ENCODE measurements at regions not wholly inside any gene's neighbourhood (a gene's known extent, or its start where the extent isn't known, plus 50 kb on each side); places are given as distances from the start of the nearest gene placed in this dataset.
"Not testable (repeated sequence)": the region's sequence is repeated elsewhere in the genome, so short reads cannot be mapped to it uniquely, and the experiment has no call there.

DNA sequence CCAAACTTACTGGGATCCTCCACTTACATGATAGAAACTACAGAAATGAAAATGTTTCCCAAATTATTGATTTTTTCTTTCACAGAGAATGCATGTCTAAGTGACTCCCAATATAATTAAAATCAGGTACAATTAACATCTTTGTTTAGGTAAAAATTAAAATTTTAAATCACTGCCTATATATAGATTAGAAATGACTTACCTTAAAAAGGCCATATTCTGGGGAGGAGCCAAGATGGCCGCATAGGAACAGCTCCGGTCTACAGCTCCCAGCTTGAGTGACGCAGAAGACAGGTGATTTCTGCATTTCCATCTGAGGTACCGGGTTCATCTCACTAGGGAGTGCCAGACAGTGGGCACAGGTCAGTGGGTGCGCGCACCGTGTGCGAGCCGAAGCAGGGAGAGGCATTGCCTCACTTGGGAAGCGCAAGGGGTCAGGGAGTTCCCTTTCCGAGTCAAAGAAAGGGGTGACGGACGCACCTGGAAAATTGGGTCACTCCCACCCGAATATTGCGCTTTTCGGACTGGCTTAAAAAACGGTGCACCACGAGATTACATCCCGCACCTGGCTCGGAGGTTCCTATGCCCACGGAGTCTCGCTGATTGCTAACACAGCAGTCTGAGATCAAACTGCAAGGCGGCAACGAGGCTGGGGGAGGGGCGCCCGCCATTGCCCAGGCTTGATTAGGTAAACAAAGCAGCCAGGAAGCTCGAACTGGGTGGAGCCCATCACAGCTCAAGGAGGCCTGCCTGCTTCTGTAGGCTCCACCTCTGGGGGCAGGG is 757.9 kb downstream of the C4orf33 start:
- FAIRE-seq; DNase-seq (ENCODE audit: low spot score): not testable (repeated sequence)

DNA sequence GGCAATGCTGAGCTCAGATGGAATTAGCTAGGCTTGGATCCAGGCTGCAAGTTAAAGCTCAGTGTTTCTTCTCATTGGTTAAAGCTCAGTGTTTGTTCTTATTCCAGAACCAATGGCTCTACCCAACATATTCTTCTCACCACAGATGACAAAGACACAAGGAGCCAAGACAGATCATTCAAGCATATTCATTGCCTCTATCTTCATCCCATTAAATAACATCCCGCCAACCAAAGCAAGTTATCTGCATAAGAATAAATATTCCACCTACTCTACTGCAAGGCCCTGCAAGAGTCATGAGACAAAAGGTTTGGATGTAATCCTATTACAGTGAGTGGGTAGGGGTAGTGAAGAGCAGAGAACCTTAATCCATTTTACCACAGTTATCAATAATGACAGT is 766.5 kb downstream of the C4orf33 start:
- DNase-seq (ENCODE audit: low spot score) = no peak
- no peak for FAIRE-seq

DNA sequence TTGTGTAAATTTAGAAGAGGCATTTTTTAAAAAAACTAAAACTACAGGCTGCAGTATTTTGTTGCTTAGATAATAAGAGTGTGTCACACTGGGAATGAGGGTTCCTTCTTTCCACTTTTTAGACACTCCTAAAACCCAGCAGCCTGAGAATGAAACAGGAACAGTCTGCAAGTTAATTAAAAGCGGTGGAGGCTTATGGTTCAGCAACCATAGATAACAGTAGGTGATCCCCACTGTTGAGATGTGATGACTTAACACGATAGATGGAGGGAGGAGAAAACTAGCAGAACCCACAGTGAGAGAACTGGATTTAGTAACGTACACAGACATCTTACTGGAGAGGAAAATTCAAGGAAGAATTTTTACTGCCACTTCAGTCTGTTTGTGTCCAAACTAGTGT is 767.3 kb downstream of the C4orf33 start:
- FAIRE-seq = no peak

DNA sequence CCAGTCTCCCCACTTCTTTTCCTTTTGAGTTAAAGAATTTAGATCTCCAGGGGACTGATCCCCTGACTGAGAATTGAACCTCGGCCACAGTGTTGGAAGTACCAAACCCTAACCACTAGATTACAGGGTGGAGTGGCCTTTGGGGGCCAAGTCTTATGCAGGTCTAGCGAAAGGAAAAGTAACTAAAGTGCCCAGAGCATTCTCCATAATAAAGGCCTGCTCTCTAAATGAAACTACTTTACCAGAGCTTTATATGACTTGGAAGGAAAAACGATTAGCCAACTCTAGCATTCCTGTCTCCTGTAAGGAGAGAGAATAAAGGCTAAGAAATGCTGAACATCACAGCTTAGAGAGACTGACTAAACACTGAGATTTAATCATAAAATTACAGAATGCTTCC is 788.0 kb downstream of the C4orf33 start:
- no peak for DNase-seq (ENCODE audit: low spot score)
- no peak for FAIRE-seq

More for the DNA sequence above, 767.3 kb downstream of the C4orf33 start:
- DNase-seq (ENCODE audit: low spot score) = no peak

DNA sequence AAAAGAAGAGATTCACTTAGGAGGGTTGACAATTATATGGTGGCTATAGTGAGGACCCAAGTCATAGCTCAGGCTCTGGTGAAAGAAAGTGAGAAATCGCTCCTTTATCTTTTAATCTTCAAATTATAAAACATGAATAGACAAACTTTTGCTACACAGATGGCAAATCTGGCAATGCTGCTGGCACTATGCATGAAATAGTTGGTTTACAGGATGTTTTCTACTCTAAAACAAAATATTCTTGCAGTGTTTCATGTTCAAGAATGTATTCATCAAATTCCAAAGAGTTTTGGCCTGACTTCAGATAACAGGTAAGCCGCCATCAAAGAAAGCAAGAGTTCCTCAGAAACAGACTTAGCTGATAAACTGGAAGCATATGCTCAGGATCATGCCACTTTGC is 801.2 kb downstream of the C4orf33 start:
- FAIRE-seq = no peak
- DNase-seq (ENCODE audit: low spot score) = no peak

DNA sequence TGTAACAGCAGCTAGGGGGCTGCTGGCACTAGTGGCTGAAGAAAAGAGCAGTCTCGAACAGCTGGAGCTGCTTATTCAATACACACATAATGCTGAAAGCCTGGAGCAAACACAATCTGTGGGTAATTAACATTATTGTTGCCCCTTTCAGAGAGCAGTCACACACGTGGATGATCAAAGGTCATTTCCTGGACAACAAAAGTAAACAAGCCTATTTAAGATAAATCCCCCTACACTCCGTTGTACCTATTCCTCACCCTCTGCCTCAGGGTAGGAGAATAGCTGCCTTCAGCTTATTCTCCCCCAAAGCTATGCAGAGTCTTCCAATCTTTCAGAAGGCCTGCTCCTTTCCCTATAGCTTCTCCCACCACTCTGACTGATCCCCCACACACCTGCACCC is 803.9 kb downstream of the C4orf33 start:
- no peak for FAIRE-seq
- DNase-seq (ENCODE audit: low spot score) = no peak

DNA sequence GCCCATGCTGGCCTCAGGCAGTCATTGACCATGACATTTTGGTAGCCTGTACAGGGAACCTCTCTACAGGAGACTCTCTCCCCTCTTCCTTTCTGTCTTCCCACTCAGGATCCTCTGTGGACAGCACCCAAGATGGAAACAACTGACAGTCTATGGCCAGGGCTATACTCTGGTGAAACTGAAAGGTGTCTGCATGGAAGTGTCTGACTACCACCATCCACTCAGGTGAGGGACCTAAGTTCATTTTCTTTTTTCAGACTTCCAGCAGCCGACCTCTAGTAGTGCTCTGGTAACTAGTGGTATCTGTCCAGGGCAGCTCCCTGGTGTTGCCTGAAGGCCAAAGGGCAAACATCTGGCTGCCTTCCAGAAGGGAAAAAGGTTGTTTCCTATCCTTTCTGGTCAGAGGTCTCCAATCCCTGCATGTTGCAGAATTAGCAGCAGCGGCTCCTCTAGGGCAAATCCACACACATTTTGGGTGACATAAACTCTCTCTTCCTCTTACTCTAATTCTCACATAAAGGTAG is 804.5 kb downstream of the C4orf33 start:
- FAIRE-seq (no peak), DNase-seq (ENCODE audit: low spot score) (no peak)

DNA sequence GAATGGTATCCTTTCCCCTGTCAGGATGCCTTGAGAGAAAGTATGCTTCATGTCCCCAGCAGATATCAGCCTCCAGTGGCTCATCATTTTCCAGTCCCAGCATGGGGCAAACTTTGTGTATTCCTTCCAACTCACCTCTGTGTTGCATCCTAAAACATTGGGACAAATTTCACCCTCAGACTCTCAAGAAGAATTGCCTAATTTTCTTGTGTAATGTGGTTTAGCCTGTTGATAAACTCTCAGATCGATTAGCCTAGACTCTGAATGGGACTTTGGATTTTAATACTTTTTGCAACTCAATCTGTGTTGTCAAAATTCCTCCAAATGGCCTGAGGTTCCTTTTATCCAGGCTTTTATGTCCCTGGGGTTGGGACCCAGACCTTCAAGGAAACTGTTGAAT is 805.3 kb downstream of the C4orf33 start:
- no peak for FAIRE-seq

DNA sequence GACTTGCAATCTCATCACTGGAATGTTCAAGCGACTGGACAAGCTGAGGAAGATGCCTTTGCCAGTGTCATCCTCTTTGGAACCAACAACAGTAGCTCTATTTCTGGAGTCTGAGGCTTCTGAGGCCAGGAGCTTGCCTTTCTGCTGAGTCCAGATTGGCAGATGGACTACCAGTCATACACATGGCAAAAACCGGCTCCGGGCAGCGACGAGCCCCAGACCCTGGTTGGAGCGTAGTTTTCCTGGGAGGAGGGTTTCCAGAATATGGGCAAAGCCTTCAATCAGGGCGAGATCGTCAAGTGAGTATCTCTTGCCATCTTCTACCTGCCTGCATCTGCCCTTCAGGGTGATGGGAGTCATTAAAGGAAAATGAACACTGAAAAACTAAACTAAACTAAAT is 807.9 kb downstream of the C4orf33 start:
- no peak for DNase-seq (ENCODE audit: low spot score)
- no peak for FAIRE-seq

More for the DNA sequence above, 805.3 kb downstream of the C4orf33 start:
- no peak for DNase-seq (ENCODE audit: low spot score)

DNA sequence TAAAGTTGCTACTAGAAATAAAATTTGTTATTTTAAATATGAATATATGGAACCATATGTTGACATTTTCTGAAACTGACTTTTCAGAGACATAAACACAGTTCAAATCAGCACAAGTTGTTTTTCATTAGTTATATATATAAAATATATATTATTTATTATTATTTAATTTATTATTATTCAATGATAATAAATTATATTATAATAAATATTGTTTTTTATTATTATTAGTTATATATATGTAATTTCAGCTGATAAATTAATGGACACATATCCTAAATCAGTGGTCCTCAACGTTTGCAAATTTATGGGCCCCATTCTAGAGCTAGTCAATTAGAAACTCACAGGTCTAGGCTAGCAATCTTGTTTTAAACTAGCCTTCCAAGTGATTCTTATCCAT is 809.3 kb downstream of the C4orf33 start:
- DNase-seq (ENCODE audit: low spot score) = no peak
- FAIRE-seq = peak; percentile 56

DNA sequence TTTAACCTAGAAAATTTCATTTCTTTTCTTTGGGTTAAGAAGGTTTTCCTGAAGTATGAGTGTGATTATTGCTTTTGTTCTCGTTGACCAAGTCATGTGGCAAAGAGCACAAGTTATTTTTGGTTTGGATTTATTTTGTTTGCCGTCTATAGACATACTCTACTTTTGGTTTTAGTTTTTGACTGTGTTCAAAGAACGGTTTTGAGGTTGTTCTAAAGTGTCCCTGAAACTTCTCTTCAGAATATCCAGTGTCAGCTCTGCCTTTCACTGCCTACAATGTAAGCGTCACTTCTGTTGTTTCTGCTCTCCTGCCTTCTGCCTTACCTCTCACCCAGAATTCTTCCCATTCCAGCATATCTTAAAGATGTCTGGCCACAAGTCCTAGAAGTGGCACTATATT is 812.2 kb downstream of the C4orf33 start:
- no peak for FAIRE-seq
- no peak for DNase-seq (ENCODE audit: low spot score)

DNA sequence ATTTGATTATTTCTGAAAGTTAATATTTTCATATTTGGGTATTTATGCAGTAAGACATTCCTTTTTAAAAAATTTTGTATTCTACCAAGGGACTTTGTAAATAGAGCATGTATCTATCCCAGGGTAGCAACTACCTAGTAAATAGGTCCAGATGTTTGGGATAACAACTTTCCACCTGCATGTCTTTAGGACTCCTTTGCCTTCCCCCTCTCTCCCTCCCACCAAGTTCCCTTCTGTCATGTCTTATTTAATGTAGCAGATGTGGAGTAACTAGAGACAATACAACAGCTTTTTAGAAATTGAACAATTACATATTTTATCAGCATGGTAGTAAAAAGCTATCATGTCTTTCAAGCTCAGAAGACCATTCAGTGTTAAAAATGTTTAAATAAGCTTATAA is 821.0 kb downstream of the C4orf33 start:
- DNase-seq (ENCODE audit: low spot score) (no peak), FAIRE-seq (no peak)

DNA sequence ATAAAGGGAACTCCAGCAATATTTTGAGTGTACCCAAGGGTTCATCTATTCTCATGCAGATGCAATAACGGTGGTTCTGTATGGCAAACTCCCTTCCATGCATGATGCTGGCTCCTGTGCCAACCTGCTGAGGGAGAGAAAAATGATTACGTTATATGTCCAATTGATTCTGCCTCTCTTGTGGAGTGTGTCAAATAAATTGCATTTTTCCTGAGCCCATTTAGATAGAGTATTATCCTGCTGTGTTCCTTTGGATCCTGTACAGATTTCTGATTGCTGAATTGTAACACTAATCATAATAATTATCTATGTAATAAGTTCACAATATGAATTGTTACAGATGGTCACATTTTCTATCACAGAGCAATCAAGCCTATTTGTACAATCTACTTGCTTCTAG is 821.7 kb downstream of the C4orf33 start:
- DNase-seq (ENCODE audit: low spot score) = no peak

DNA sequence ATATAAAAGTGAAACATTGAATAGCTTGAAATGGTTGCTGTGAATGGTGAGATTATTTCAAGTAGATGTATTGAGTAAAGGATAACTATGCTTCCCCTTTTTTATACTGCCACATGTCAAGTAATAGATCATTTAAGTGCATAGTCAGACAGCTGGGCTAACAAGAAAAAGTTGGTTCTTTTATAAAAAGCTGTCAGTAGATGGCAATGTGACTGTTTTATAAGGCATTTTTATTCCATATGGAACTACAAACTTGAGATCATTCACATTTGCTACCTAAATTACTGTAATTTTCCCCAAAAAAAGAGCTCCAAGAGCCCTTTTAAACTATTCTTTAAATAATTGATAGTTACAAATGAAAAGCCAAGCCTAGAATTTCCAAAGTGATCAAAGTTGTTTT is 831.0 kb downstream of the C4orf33 start:
- DNase-seq (ENCODE audit: low spot score) = no peak
- no peak for FAIRE-seq

More for the DNA sequence above, 821.7 kb downstream of the C4orf33 start:
- no peak for FAIRE-seq

DNA sequence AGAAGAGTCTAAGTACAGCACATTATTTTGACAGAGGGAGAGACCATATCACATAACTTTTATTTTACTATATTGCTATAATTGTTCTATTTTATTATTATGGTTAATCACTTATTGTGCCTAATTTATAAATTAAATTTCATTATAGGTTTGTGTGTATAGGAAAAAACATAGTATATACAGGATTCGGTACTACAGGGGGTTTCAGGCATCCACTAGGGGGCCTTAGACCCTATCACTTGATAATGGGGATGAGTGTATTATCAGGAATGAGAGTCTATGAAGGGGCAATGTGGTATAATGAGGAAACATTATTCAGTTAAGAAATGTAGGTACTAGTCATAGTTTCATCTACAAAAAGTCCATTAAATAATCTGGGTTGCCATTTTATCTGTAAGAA is 833.1 kb downstream of the C4orf33 start:
- no peak for FAIRE-seq

DNA sequence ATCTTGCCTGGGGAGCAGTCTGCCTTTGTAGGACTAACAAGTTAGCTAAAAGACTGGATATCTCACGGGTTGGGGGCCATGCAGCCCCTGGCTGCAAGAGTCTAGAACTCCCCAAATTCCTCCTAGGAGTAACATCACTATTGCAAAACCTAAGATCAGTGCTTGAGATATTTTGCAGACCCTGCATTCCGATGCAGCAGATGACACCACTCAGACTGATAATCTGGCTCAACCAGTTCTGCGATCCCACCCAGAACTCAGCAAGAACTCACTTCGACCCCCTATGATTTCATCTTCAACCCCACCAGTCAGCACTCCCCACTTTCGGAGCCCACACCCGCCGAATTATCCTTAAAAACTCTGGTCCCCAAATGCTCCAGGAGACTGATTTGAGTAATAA is 834.0 kb downstream of the C4orf33 start:
- FAIRE-seq = no peak
- DNase-seq (ENCODE audit: low spot score) = no peak

More for the DNA sequence above, 833.1 kb downstream of the C4orf33 start:
- DNase-seq (ENCODE audit: low spot score) = peak; percentile 9

DNA sequence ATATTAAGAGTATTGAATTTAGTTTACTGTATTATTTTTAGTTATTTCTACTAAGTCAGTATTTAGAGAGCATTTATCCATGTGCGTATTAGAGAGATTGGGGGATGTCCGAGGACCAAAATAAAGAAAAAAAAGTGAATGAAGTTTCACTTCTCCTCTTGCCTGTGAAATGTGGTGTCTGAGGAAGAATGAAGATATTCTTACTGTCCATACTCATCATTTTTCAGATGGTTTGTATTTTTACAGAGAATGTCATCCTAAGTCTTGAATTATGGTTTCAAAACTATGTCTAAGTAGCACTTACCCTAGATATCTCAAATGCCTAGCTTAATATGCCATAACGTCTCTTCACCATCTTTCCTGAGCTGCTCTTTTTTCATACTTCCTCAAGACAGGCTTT is 854.3 kb downstream of the C4orf33 start:
- FAIRE-seq = no peak
- DNase-seq (ENCODE audit: low spot score) = no peak

DNA sequence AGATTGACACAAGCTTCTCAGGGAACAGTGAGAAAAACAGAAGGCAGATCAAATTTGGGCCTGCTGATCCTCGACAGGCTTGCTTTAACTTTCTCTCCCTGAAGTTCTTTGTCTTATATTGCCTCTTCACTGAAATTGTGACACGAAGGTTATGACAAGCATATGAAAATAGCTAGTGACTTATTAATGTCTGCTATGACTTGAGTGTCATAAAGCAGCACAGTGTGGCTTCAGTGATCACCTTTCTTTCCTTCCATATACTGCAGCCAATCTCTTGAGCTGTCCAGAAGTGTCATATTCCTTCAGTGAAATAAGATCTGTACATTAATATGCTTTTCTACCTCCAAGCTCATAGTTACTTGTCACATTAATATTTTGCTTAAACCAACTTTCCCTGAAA is 870.2 kb downstream of the C4orf33 start:
- FAIRE-seq (no peak), DNase-seq (ENCODE audit: low spot score) (no peak)

DNA sequence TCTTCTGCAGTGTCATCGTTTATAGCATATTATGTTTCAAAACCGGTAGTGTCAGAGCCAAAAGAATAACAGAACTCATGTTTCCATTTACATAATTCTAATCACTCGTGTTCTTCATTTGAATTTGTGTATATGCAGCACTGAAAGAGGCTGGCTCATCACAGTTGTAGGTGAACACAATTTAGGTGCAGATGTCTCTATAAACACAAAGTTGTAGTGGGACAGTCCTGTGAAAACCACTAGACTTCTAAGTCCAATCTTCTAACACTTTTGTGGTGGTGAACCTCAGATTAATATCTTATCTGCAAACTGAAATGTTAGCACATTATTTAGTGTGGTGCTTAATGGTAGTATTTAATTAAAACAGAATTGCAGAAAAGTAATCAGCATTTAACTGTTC is 872.4 kb downstream of the C4orf33 start:
- no peak for FAIRE-seq
- no peak for DNase-seq (ENCODE audit: low spot score)

DNA sequence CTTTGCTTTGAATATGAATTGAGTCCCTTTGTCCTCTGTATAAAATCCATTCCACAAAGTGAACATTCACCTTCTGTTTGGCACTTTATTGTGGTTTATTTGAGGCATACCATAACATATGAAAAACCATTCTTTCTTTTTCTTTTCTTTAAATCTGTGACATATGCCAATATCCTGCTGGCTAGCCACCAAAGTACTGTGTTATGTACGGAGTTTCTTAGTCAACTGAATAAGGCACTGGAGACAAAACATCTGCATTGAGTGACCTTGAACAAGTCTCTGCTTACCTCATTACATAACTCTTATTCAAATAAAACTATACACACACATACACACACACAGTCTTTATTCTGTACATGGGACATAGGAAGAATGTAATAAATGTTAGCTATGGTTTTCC is 872.8 kb downstream of the C4orf33 start:
- DNase-seq (ENCODE audit: low spot score) = no peak
- no peak for FAIRE-seq

DNA sequence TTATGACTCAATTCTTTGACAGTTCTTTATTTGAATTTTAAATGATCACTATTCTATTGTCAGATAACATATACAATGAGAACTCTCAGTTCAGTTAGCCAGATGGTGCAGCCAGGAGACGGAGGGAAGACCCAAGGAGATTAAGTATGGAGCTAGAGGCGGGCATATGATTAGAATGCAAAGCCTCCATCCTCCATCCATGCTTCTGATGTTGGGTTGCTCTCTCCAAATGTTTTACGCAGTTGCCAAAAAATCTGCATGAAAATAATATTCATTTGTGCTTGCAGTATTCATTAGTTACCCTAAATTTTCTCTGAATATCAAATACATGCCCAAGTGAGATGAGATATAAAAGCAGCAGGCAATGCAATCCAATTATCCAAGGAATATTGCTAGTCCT is 874.8 kb downstream of the C4orf33 start:
- FAIRE-seq = no peak

DNA sequence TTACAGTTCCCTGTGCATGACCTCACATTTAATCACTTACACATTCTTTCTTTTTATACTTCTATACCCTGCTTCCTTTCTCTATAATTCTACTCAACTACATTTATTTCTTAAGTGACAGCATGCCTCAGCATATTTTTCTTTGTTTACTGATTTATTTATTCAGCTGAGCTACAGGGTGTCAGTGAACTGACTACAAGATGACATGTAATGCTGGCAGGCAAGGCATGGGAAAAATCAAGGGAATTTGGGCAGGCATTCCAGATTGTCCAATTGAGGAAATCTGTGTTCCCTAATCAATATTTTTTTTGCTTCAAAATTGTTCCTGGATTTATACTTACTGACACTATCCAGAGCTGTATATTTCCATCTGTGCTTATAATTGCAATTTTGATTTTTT is 875.5 kb downstream of the C4orf33 start:
- no peak for DNase-seq (ENCODE audit: low spot score)
- FAIRE-seq = no peak

More for the DNA sequence above, 874.8 kb downstream of the C4orf33 start:
- no peak for DNase-seq (ENCODE audit: low spot score)

DNA sequence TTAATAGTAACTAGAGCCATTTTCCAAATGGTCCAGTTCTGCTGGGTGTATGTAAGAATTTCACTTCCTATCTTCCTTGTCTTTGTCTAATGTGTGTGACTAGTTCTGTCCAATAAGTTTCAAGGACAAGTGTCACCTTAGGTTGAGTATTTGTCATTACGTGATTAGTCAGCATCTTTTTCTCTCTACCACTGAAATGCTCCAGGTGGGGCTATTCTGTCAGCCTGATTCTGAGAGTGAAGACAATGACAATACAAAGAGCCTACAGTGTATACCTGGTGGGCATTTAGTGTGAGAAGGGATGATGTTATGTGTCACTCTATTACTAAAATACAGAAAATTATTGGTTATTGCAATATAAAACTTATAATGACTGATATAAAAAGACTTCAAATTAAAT is 876.3 kb downstream of the C4orf33 start:
- no peak for FAIRE-seq
- no peak for DNase-seq (ENCODE audit: low spot score)
